HFF-Myc (cell line): ENCODE measurements at regions not wholly inside any gene's neighbourhood (a gene's known extent, or its start where the extent isn't known, plus 50 kb on each side); places are given as distances from the start of the nearest gene placed in this dataset.

ENCODE experiments used
- DNase-seq: peaks from one replicate; pipeline ENCODE4 v3.0.0-alpha.2; 2011; ENCODE audit warnings: low read depth; ENCODE audit errors: extremely low read depth
- H3K4me3 ChIP-seq: replicated peaks from 2 replicates; pipeline ENCODE4 v1.5.1; 2011; ENCODE audit warnings: low read depth, mild to moderate bottlenecking, control low read depth, low read length
- CTCF ChIP-seq: IDR thresholded peaks from 2 replicates; pipeline ENCODE4 v1.5.1; 2012; ENCODE audit warnings: mild to moderate bottlenecking, low read depth, low read length, control low read depth; ENCODE audit errors: missing control alignments

GRCh38 chr18:57856557-57857280, 53.6 kb upstream of the ATP8B1 start:
- DNase-seq = no peak

GRCh38 chr18:57856128-57856527, 53.0 kb upstream of the ATP8B1 start:
- TF ChIP-seq CTCF = no peak
- no peak for DNase-seq
- H3K4me3 ChIP-seq = no peak overlapping the region

More at GRCh38 chr18:57856557-57857280, 53.6 kb upstream of the ATP8B1 start:
- TF ChIP-seq CTCF = no peak
- H3K4me3 ChIP-seq = no peak overlapping the region

GRCh38 chr18:57855551-57855950, 52.4 kb upstream of the ATP8B1 start:
- DNase-seq = no peak

GRCh38 chr18:57854726-57855125, 51.6 kb upstream of the ATP8B1 start:
- no peak overlapping the region for H3K4me3 ChIP-seq
- no peak for TF ChIP-seq CTCF
- no peak for DNase-seq

More at GRCh38 chr18:57855551-57855950, 52.4 kb upstream of the ATP8B1 start:
- TF ChIP-seq CTCF = no peak
- no peak overlapping the region for H3K4me3 ChIP-seq

GRCh38 chr18:57853864-57854263, 50.7 kb upstream of the ATP8B1 start:
- no peak overlapping the region for H3K4me3 ChIP-seq
- no peak for DNase-seq
- TF ChIP-seq CTCF = no peak

GRCh38 chr18:57853133-57853532, 50.0 kb upstream of the ATP8B1 start:
- no peak overlapping the region for H3K4me3 ChIP-seq
- TF ChIP-seq CTCF = no peak

More at GRCh38 chr18:57853133-57853532, 50.0 kb upstream of the ATP8B1 start:
- DNase-seq = no peak
